ENCODE measurements at regions not wholly inside any gene's neighbourhood (a gene's known extent, or its start where the extent isn't known, plus 50 kb on each side); places are given as distances from the start of the nearest gene placed in this dataset.
"Not testable (repeated sequence)": the region's sequence is repeated elsewhere in the genome, so short reads cannot be mapped to it uniquely, and the experiment has no call there.

- H3K36me3 Mint-ChIP-seq (ENCODE audit: unreplicated experiment): no peaks in the 10 kb centered on the region
- no peak for DNase-seq
- H3K27me3 Mint-ChIP-seq (ENCODE audit: unreplicated experiment): no peaks in the 10 kb centered on the region
Measured at GRCh38 chr6:115750946-115751345, 309.7 kb downstream of the FRK start.

GRCh38 chr6:115750292-115750691 is 310.4 kb downstream of the FRK start:
- Mint-ChIP-seq H3K4me3 (ENCODE audit: unreplicated experiment) (no peak overlapping the region), H3K27ac (ENCODE audit: unreplicated experiment) (no peak overlapping the region), H3K27me3 (ENCODE audit: unreplicated experiment) (no peaks in the 10 kb centered on the region), H3K36me3 (ENCODE audit: unreplicated experiment) (no peaks in the 10 kb centered on the region), H3K4me1 (ENCODE audit: low read depth, unreplicated experiment) (no peaks in the 10 kb centered on the region), H3K9me3 (ENCODE audit: unreplicated experiment) (no peaks in the 10 kb centered on the region)
- TF ChIP-seq CTCF (IDR thresholded peaks at IDR 0.05; ENCODE audit: partially characterized antibody, unreplicated experiment): no peak
- DNase-seq: no peak

More at GRCh38 chr6:115750946-115751345, 309.7 kb downstream of the FRK start:
- TF ChIP-seq CTCF (IDR thresholded peaks at IDR 0.05; ENCODE audit: partially characterized antibody, unreplicated experiment): no peak
- Mint-ChIP-seq H3K4me3 (ENCODE audit: unreplicated experiment) (no peak overlapping the region), H3K9me3 (ENCODE audit: unreplicated experiment) (no peaks in the 10 kb centered on the region), H3K27ac (ENCODE audit: unreplicated experiment) (no peak overlapping the region), H3K4me1 (ENCODE audit: low read depth, unreplicated experiment) (no peaks in the 10 kb centered on the region)

GRCh38 chr6:115747719-115748118 is 313.0 kb downstream of the FRK start:
- Mint-ChIP-seq H3K4me1 (ENCODE audit: low read depth, unreplicated experiment) (no peaks in the 10 kb centered on the region), H3K27me3 (ENCODE audit: unreplicated experiment) (peaks cover 2% of the 10 kb centered on the region), H3K9me3 (ENCODE audit: unreplicated experiment) (no peaks in the 10 kb centered on the region), H3K36me3 (ENCODE audit: unreplicated experiment) (no peaks in the 10 kb centered on the region), H3K4me3 (ENCODE audit: unreplicated experiment) (no peak overlapping the region), H3K27ac (ENCODE audit: unreplicated experiment) (no peak overlapping the region)
- no peak for TF ChIP-seq CTCF (IDR thresholded peaks at IDR 0.05; ENCODE audit: partially characterized antibody, unreplicated experiment)
- no peak for DNase-seq

GRCh38 chr6:115746583-115746982 is 314.1 kb downstream of the FRK start:
- H3K27ac Mint-ChIP-seq (ENCODE audit: unreplicated experiment); H3K9me3 Mint-ChIP-seq (ENCODE audit: unreplicated experiment); H3K4me3 Mint-ChIP-seq (ENCODE audit: unreplicated experiment); H3K27me3 Mint-ChIP-seq (ENCODE audit: unreplicated experiment); DNase-seq; H3K4me1 Mint-ChIP-seq (ENCODE audit: low read depth, unreplicated experiment); H3K36me3 Mint-ChIP-seq (ENCODE audit: unreplicated experiment): not testable (repeated sequence)

- H3K9me3 Mint-ChIP-seq (ENCODE audit: unreplicated experiment): no peaks in the 10 kb centered on the region
- no peaks in the 10 kb centered on the region for H3K4me1 Mint-ChIP-seq (ENCODE audit: low read depth, unreplicated experiment)
- TF ChIP-seq CTCF (IDR thresholded peaks at IDR 0.05; ENCODE audit: partially characterized antibody, unreplicated experiment): no peak
- DNase-seq: no peak
- no peak overlapping the region for H3K27ac Mint-ChIP-seq (ENCODE audit: unreplicated experiment)
- H3K4me3 Mint-ChIP-seq (ENCODE audit: unreplicated experiment): no peak overlapping the region
- H3K36me3 Mint-ChIP-seq (ENCODE audit: unreplicated experiment): no peaks in the 10 kb centered on the region
- H3K27me3 Mint-ChIP-seq (ENCODE audit: unreplicated experiment): peaks cover 2% of the 10 kb centered on the region
Measured at GRCh38 chr6:115740907-115741306, 319.8 kb downstream of the FRK start.

- DNase-seq: no peak
- H3K36me3 Mint-ChIP-seq (ENCODE audit: unreplicated experiment): peaks cover 5% of the 10 kb centered on the region
- H3K4me1 Mint-ChIP-seq (ENCODE audit: low read depth, unreplicated experiment): peaks cover 1% of the 10 kb centered on the region
- no peak for TF ChIP-seq CTCF (IDR thresholded peaks at IDR 0.05; ENCODE audit: partially characterized antibody, unreplicated experiment)
- H3K27ac Mint-ChIP-seq (ENCODE audit: unreplicated experiment): no peak overlapping the region
- peaks cover 4% of the 10 kb centered on the region for H3K9me3 Mint-ChIP-seq (ENCODE audit: unreplicated experiment)
- H3K27me3 Mint-ChIP-seq (ENCODE audit: unreplicated experiment): no peaks in the 10 kb centered on the region
- H3K4me3 Mint-ChIP-seq (ENCODE audit: unreplicated experiment): no peak overlapping the region
Measured at GRCh38 chr6:115735610-115736009, 325.1 kb downstream of the FRK start.
